ENCODE measurements at regions not wholly inside any gene's neighbourhood (a gene's known extent, or its start where the extent isn't known, plus 50 kb on each side); places are given as distances from the start of the nearest gene placed in this dataset.

GRCh38 chr2:217383620-217384019 lies 523.8 kb upstream of the TNP1 start:
- H4K20me1 ChIP-seq (ENCODE audit: insufficient read depth, low read length), result no peaks in the 10 kb centered on the region
- no peak for DNase-seq (ENCODE audit: low spot score)
- intact Hi-C loops (cut with micrococcal nuclease; ENCODE audit: unreplicated experiment), result no loop called here
- H3K4me3 ChIP-seq (replicated peaks in 1 of 3; ENCODE audit: insufficient read depth in 1 of 3, low read depth in 2 of 3, low read length in 3 of 3), result no peak overlapping the region
- H3K9ac ChIP-seq (ENCODE audit: insufficient read depth, low read depth, low read length), result no peak overlapping the region
- CTCF ChIA-PET (ENCODE audit: low intra/inter-chr PET ratio, low total read pairs), result no interaction called here
- in situ Hi-C loops (cut with HindIII; ENCODE audit: extremely low pct_ligation_motif_present, low pct_unique_long_range_greater_than_20kb), result no loop called here
- ATAC-seq, result no peak
- no peak overlapping the region for H3K4me2 ChIP-seq (ENCODE audit: low read depth, low read length)
- TF ChIP-seq CENPT (CRISPR knock-in tag; IDR thresholded peaks at IDR 0.05; ENCODE audit: low read depth) (no peak), CENPBD1 (CRISPR knock-in tag; IDR thresholded peaks at IDR 0.05; ENCODE audit: borderline replicate concordance, low read depth) (no peak), KLF16 (CRISPR knock-in tag; IDR thresholded peaks at IDR 0.05) (no peak), ZSCAN21 (CRISPR knock-in tag; IDR thresholded peaks at IDR 0.05; ENCODE audit: borderline replicate concordance) (no peak), GZF1 (CRISPR knock-in tag; IDR thresholded peaks at IDR 0.05) (no peak), ZFP36 (IDR thresholded peaks at IDR 0.05; ENCODE audit: borderline replicate concordance, low read depth, low read length, partially characterized antibody) (no peak), ZNF350 (CRISPR knock-in tag; IDR thresholded peaks at IDR 0.05; ENCODE audit: borderline replicate concordance, low read depth) (no peak), ZKSCAN1 (IDR thresholded peaks at IDR 0.05; ENCODE audit: low read length) (no peak), MEIS2 (CRISPR knock-in tag; IDR thresholded peaks at IDR 0.05) (no peak)
- H2AFZ ChIP-seq (ENCODE audit: low read length), result no peak overlapping the region
- H3K9me3 ChIP-seq (ENCODE audit: low read length), result no peaks in the 10 kb centered on the region
- no peaks in the 10 kb centered on the region for H3K4me1 ChIP-seq (ENCODE audit: insufficient read depth, low read length)
- no peaks in the 10 kb centered on the region; a peak in 1 of 5 replicates for H3K27me3 ChIP-seq (ENCODE audit: control insufficient read depth in 1 of 2, insufficient read depth in 2 of 2, low read length in 2 of 2)
- BruUV-seq (replicated peaks), result no TSS peak
- FAIRE-seq, result no peak
- POLR2A ChIA-PET, result no interaction called here
- H3K79me2 ChIP-seq (ENCODE audit: insufficient read depth, low read length), result no peaks in the 10 kb centered on the region
- H3K27ac ChIP-seq (ENCODE audit: extremely low read length, insufficient read depth, low read length), result no peak overlapping the region
- H3K36me3 ChIP-seq (replicated peaks in 1 of 2; ENCODE audit: control insufficient read depth in 1 of 2, insufficient read depth in 2 of 2, low read length in 2 of 2), result no peaks in the 10 kb centered on the region
- WGBS (ENCODE audit: low lambda C conversion rate), result 35% methylated on average over 4 of the region's 4 CpGs

- Histone ChIP-seq H3K9ac (ENCODE audit: insufficient read depth, low read depth, low read length) (no peak overlapping the region), H3K27ac (ENCODE audit: extremely low read length, insufficient read depth, low read length) (no peak overlapping the region), H3K4me3 (replicated peaks in 1 of 3; ENCODE audit: insufficient read depth in 1 of 3, low read depth in 2 of 3, low read length in 3 of 3) (no peak overlapping the region), H3K4me1 (ENCODE audit: insufficient read depth, low read length) (no peaks in the 10 kb centered on the region), H4K20me1 (ENCODE audit: insufficient read depth, low read length) (no peaks in the 10 kb centered on the region), H3K9me3 (ENCODE audit: low read length) (no peaks in the 10 kb centered on the region), H3K27me3 (ENCODE audit: control insufficient read depth in 1 of 2, insufficient read depth in 2 of 2, low read length in 2 of 2) (no peaks in the 10 kb centered on the region; a peak in 1 of 5 replicates), H3K79me2 (ENCODE audit: insufficient read depth, low read length) (no peaks in the 10 kb centered on the region), H3K4me2 (ENCODE audit: low read depth, low read length) (no peak overlapping the region), H3K36me3 (replicated peaks in 1 of 2; ENCODE audit: control insufficient read depth in 1 of 2, insufficient read depth in 2 of 2, low read length in 2 of 2) (no peaks in the 10 kb centered on the region), H2AFZ (ENCODE audit: low read length) (no peak overlapping the region)
- TF ChIP-seq ZNF710 (CRISPR knock-in tag; IDR thresholded peaks at IDR 0.05; ENCODE audit: borderline replicate concordance) (no peak), ZNF709 (CRISPR knock-in tag; IDR thresholded peaks at IDR 0.05) (no peak), ZNF619 (CRISPR knock-in tag; IDR thresholded peaks at IDR 0.05) (no peak), THRA (CRISPR knock-in tag; IDR thresholded peaks at IDR 0.05; ENCODE audit: borderline replicate concordance) (no peak), RNF2 (conservative IDR thresholded peaks at IDR 0.05; ENCODE audit: low read depth) (no peak), SMC3 (IDR thresholded peaks at IDR 0.05; ENCODE audit: low read length) (no peak)
- DNase-seq (ENCODE audit: low spot score), result no peak
- in situ Hi-C loops (cut with HindIII; ENCODE audit: extremely low pct_ligation_motif_present, low pct_unique_long_range_greater_than_20kb), result no loop called here
- intact Hi-C loops (cut with micrococcal nuclease; ENCODE audit: unreplicated experiment), result no loop called here
- ATAC-seq, result no peak
- FAIRE-seq, result no peak
- 17% methylated on average over 5 of the region's 5 CpGs for WGBS (ENCODE audit: low lambda C conversion rate)
- ChIA-PET POLR2A (no interaction called here), CTCF (ENCODE audit: low intra/inter-chr PET ratio, low total read pairs) (no interaction called here)
- BruUV-seq (replicated peaks), result no TSS peak
These were observed 522.9 kb upstream of the TNP1 start for GRCh38 chr2:217382794-217383193.
